ENCODE measurements at regions not wholly inside any gene's neighbourhood (a gene's known extent, or its start where the extent isn't known, plus 50 kb on each side); places are given as distances from the start of the nearest gene placed in this dataset.

DNA sequence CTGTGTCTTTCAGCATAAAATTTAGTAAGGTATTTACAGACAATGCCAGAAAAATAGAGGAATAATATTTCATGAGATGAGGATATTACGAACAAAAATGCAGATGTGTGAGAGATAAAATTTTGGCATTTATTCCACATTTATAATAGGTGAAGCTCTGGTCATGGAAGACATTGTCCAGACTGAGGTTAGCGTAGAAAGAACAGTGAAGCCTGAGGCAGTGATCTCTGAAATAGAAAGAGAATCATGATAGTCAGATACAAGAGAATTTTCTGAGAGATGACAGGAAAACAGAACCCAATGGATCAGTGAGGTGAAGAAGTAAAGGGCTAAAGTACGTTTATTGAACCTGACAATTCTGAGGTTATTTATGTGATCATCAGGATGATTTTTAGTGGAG lies 1155.9 kb upstream of the GJE1 start:
- peaks cover 13% of the 10 kb centered on the region for H3K4me1 ChIP-seq
- no peaks in the 10 kb centered on the region for H3K36me3 ChIP-seq
- no peaks in the 10 kb centered on the region for H3K27me3 ChIP-seq (ENCODE audit: low read depth)
- TF ChIP-seq, protein P1, sequence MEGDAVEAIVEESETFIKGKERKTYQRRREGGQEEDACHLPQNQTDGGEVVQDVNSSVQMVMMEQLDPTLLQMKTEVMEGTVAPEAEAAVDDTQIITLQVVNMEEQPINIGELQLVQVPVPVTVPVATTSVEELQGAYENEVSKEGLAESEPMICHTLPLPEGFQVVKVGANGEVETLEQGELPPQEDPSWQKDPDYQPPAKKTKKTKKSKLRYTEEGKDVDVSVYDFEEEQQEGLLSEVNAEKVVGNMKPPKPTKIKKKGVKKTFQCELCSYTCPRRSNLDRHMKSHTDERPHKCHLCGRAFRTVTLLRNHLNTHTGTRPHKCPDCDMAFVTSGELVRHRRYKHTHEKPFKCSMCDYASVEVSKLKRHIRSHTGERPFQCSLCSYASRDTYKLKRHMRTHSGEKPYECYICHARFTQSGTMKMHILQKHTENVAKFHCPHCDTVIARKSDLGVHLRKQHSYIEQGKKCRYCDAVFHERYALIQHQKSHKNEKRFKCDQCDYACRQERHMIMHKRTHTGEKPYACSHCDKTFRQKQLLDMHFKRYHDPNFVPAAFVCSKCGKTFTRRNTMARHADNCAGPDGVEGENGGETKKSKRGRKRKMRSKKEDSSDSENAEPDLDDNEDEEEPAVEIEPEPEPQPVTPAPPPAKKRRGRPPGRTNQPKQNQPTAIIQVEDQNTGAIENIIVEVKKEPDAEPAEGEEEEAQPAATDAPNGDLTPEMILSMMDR (IDR thresholded peaks at IDR 0.05): no peak
- intact Hi-C loops (cut with DNase I): no loop called here
- ATAC-seq (no peak), DNase-seq (no peak)
- no peak overlapping the region for H3K4me3 ChIP-seq
- H3K27ac ChIP-seq: no peak overlapping the region
- no peaks in the 10 kb centered on the region for H3K9me3 ChIP-seq

DNA sequence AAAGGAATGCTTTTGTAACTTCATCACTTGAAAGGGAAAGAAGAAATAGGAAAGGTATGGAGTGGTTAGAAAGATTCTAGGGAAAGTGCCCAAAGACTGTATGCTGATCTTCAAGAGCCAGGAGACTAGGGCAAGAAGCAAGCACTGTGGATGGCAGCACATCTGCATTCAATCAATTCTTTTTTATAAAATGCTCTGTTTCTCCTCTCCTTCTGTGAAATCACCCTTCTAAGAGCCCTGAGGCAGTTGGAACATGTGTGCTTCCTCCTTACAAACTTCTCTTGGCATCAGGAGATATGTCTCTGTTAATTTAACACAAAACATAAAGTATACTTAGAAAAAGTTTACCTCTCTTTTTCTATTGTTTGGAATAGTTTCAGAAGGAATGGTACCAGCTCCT lies 1162.2 kb upstream of the GJE1 start:
- no peaks in the 10 kb centered on the region for H3K9me3 ChIP-seq
- TF ChIP-seq, protein P1 (IDR thresholded peaks at IDR 0.05): no peak
- no peaks in the 10 kb centered on the region for H3K4me1 ChIP-seq
- H3K27ac ChIP-seq: no peak overlapping the region
- ATAC-seq (no peak), DNase-seq (no peak)
- H3K4me3 ChIP-seq: no peak overlapping the region
- no peaks in the 10 kb centered on the region for H3K36me3 ChIP-seq
- intact Hi-C loops (cut with DNase I): no loop called here
- no peaks in the 10 kb centered on the region for H3K27me3 ChIP-seq (ENCODE audit: low read depth)

DNA sequence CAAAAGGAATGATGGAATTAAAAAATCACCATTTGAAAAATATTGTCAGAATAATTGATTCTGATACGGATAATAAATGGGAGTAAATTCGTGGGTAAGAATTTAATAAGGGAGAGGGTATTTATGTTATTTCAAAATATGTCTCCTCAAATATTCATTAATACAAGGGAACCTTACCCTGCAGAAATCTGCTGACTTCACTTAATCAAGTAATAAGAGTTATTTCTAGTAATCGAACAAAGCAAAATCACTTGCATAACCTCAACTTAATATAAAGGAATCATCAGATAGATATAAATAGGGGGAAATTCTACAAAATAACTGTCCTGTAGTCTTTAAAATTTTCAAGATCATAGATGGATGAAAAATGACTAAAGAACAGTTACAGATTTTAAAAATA lies 1164.7 kb upstream of the GJE1 start:
- Histone ChIP-seq H3K9me3 (no peaks in the 10 kb centered on the region), H3K4me1 (no peaks in the 10 kb centered on the region), H3K27ac (no peak overlapping the region), H3K36me3 (no peaks in the 10 kb centered on the region), H3K27me3 (ENCODE audit: low read depth) (no peaks in the 10 kb centered on the region), H3K4me3 (no peak overlapping the region)
- intact Hi-C loops (cut with DNase I): no loop called here
- DNase-seq (no peak), ATAC-seq (no peak)
- TF ChIP-seq, protein P1 (IDR thresholded peaks at IDR 0.05): no peak

DNA sequence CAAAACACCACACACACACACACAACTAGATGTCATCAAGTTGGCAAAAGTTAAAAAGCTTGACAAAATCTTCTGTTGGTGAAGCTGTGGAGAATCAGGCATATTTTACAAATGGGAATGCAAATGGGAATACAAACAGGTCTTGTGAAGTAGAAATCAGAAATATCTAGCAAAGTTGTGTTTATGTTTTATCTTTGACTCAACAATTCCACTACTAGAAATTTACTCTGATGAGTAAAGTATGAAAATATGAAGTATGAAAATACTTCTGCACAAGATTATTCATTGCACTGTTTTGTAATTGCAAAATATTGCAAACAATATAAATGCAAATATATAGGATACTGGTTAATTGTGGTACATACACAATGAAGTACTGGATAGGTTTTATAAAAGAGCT lies 1166.0 kb upstream of the GJE1 start:
- Histone ChIP-seq H3K36me3 (no peaks in the 10 kb centered on the region), H3K27ac (no peak overlapping the region), H3K4me1 (no peaks in the 10 kb centered on the region), H3K27me3 (ENCODE audit: low read depth) (no peaks in the 10 kb centered on the region), H3K4me3 (no peak overlapping the region), H3K9me3 (no peaks in the 10 kb centered on the region)
- DNase-seq (no peak), ATAC-seq (no peak)
- intact Hi-C loops (cut with DNase I): no loop called here
- TF ChIP-seq, protein P1 (IDR thresholded peaks at IDR 0.05): no peak

DNA sequence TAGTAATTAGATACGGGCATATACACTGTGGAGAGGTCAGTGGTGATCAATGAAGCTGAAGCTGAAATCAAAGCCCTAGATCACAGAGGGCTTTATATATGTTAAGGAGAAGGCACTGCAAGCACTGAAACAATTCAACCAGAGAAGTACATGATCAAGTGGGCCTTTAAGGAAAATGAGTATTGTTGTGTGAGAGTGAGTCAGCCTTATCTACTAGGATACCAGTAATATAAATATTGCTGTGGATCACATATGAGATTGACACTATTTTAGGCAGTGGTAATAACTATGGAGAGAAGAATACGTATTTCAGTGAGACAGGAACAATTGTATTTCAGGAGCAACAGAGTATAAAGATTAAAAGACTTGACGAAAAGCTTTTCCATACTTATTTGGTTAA lies 1172.2 kb upstream of the GJE1 start:
- Histone ChIP-seq H3K4me1 (no peaks in the 10 kb centered on the region), H3K4me3 (no peak overlapping the region), H3K27me3 (ENCODE audit: low read depth) (no peaks in the 10 kb centered on the region), H3K9me3 (no peaks in the 10 kb centered on the region), H3K27ac (no peak overlapping the region), H3K36me3 (no peaks in the 10 kb centered on the region)
- intact Hi-C loops (cut with DNase I): no loop called here
- DNase-seq (no peak), ATAC-seq (no peak)
- TF ChIP-seq, protein P1 (IDR thresholded peaks at IDR 0.05): no peak

DNA sequence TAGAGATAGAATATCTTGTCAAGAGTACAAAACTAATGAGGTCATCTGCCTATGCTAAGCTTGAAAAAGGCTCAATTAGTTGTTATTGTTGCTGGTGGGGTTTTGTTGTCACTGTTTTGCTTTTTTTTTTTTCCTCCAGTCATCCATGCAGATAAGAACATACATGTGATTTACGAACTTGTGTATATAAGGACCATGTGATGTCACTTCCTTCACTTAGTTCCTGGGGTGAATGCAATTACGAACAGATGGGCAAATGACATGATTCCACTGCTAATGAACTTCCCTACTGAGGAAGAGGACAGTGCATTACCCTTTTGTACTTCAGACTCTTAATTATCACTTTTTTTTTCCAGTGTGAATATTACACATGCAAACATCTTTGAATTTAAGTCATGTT lies 1175.3 kb upstream of the GJE1 start:
- DNase-seq (no peak), ATAC-seq (no peak)
- Histone ChIP-seq H3K36me3 (no peaks in the 10 kb centered on the region), H3K27ac (no peak overlapping the region), H3K4me3 (no peak overlapping the region), H3K9me3 (no peaks in the 10 kb centered on the region), H3K4me1 (no peaks in the 10 kb centered on the region), H3K27me3 (ENCODE audit: low read depth) (no peaks in the 10 kb centered on the region)
- TF ChIP-seq, protein P1 (IDR thresholded peaks at IDR 0.05): no peak
- intact Hi-C loops (cut with DNase I): no loop called here

Data from lower lobe of right lung (tissue), 2 donors.